Endothelial cell of umbilical vein (primary cell): ENCODE measurements at regions not wholly inside any gene's neighbourhood (a gene's known extent, or its start where the extent isn't known, plus 50 kb on each side); places are given as distances from the start of the nearest gene placed in this dataset.

ENCODE experiments used
- BruUV-seq: library from RNA; stranded (reverse); fragments of 400-500 nt; replicated peaks from 2 replicates; lab custom pipeline; 2021; lab: Mats Ljungman, UMichigan
- CTCF ChIA-PET: fragments of 300-600, 350-600 bp; sonication (Branson Sonifier 250); formaldehyde crosslinking; loops from one replicate; lab custom pipeline; 2021; ENCODE audit warnings: antibody characterized with exemption, inconsistent platforms; lab: Charles Lee
- POLR2A ChIA-PET: fragments of 300-600, 350-600 bp; sonication (Branson Sonifier 250); formaldehyde crosslinking; loops from one replicate; lab custom pipeline; 2021; ENCODE audit warnings: antibody characterized with exemption, inconsistent platforms; lab: Charles Lee
- DNase-seq: peaks from one replicate; pipeline ENCODE4 v3.0.0-alpha.2; 2011; ENCODE audit warnings: low read depth, low spot score
- FAIRE-seq: peaks from 2 replicates; lab custom pipeline; 2011; peaks lifted over from hg19 to GRCh38; lab: Jason Lieb, UNC
- H2AFZ ChIP-seq: 2 replicates; pipeline ENCODE4 v1.6.0; 2012; ENCODE audit warnings: low read depth, low read length, control low read depth, inconsistent platforms
- H3K27ac ChIP-seq: 2 replicates; pipeline ENCODE4 v1.5.1; 2011; ENCODE audit warnings: low read depth, mild to moderate bottlenecking, control low read depth, low read length, moderate library complexity; ENCODE audit not compliant: insufficient read depth
- H3K27me3 ChIP-seq, 2 experiments: 2 replicates each; pipeline versions ENCODE4 v1.6.0 to v1.6.1; 2011; ENCODE audit warnings: low read length in 2 of 2, mixed read lengths in 1 of 2; ENCODE audit not compliant: control insufficient read depth in 2 of 2, insufficient read depth in 2 of 2
- H3K36me3 ChIP-seq, 2 experiments: 2 replicates in 1 of 2; 3 replicates in 1 of 2; pipeline ENCODE4 v1.5.1; 2011; ENCODE audit warnings: low read length in 2 of 2, mild to moderate bottlenecking in 1 of 2, moderate library complexity in 1 of 2; ENCODE audit not compliant: control insufficient read depth in 2 of 2, insufficient read depth in 2 of 2; ENCODE audit errors: extremely low read depth in 1 of 2
- H3K4me1 ChIP-seq: 3 replicates; pipeline ENCODE4 v1.5.1; 2011; ENCODE audit warnings: mild to moderate bottlenecking, low read length; ENCODE audit not compliant: control insufficient read depth, insufficient read depth; ENCODE audit errors: extremely low read depth
- H3K4me2 ChIP-seq: 2 replicates; pipeline ENCODE4 v1.6.1; 2011; ENCODE audit warnings: low read length, control low read depth, mixed read lengths; ENCODE audit not compliant: insufficient read depth
- H3K4me3 ChIP-seq, 3 experiments: fragments of 200-600 bp in 1 of 3; sonication (generic), shearing (Covaris generic) in 1 of 3; replicated peaks in 1 of 3; 2 replicates each; pipeline ENCODE4 v1.5.1; 2011 to 2016; ENCODE audit warnings: control low read depth in 3 of 3, low read length in 3 of 3, mild to moderate bottlenecking in 2 of 3, inconsistent platforms in 1 of 3, low read depth in 1 of 3, moderate library complexity in 1 of 3; ENCODE audit not compliant: insufficient read depth in 1 of 3
- H3K79me2 ChIP-seq: 2 replicates; pipeline ENCODE4 v1.6.0; 2012; ENCODE audit warnings: low read length, inconsistent platforms; ENCODE audit not compliant: control insufficient read depth, insufficient read depth
- H3K9ac ChIP-seq: replicated peaks from 2 replicates; pipeline ENCODE3; 2011; ENCODE audit warnings: low read length, control low read depth; ENCODE audit not compliant: insufficient read depth; ENCODE audit errors: extremely low read depth
- H3K9me1 ChIP-seq: replicated peaks from 3 replicates; pipeline ENCODE4 v1.6.0; 2011; ENCODE audit warnings: mild to moderate bottlenecking, low read length; ENCODE audit not compliant: control insufficient read depth, insufficient read depth; ENCODE audit errors: extremely low read depth
- H3K9me3 ChIP-seq: replicated peaks from 2 replicates; pipeline ENCODE4 v1.5.1; 2012; ENCODE audit warnings: low read length, inconsistent platforms; ENCODE audit not compliant: control insufficient read depth, insufficient read depth
- H4K20me1 ChIP-seq: replicated peaks from 2 replicates; pipeline ENCODE3; 2011; ENCODE audit warnings: mild to moderate bottlenecking, low read length; ENCODE audit not compliant: control insufficient read depth, insufficient read depth; ENCODE audit errors: extremely low read depth
- CTCF ChIP-seq, 2 donors: IDR thresholded peaks; 1 replicate in 1 of 2; 2 replicates in 1 of 2; pipeline ENCODE4 v1.5.1; 2011; ENCODE audit warnings: low read length in 2 of 2, mild to moderate bottlenecking in 2 of 2, moderate library complexity in 2 of 2, control low read depth in 1 of 2, inconsistent platforms in 1 of 2, low read depth in 1 of 2; ENCODE audit not compliant: insufficient read depth in 1 of 2; ENCODE audit errors: extremely low read depth in 1 of 2
- EZH2 ChIP-seq: IDR thresholded peaks from 2 replicates; pipeline ENCODE4 v1.6.1; 2012; ENCODE audit warnings: borderline replicate concordance, low read depth, mild to moderate bottlenecking, moderate library complexity, low read length, inconsistent platforms; ENCODE audit not compliant: severe bottlenecking
- FOS ChIP-seq: IDR thresholded peaks from 2 replicates; pipeline ENCODE4 v1.6.1; 2011; ENCODE audit warnings: mild to moderate bottlenecking, low read length, moderate library complexity, borderline replicate concordance; ENCODE audit not compliant: insufficient read depth
- GATA2 ChIP-seq: IDR thresholded peaks from 2 replicates; pipeline ENCODE4 v1.7.0; 2011; ENCODE audit warnings: low read depth, mild to moderate bottlenecking, moderate library complexity, mixed read lengths, low read length; ENCODE audit not compliant: insufficient read length, insufficient read depth
- JUN ChIP-seq: IDR thresholded peaks from 2 replicates; pipeline ENCODE4 v1.6.1; 2011; ENCODE audit warnings: borderline replicate concordance, low read depth; ENCODE audit not compliant: insufficient read length, insufficient read depth
- MYC ChIP-seq: IDR thresholded peaks from one replicate; pipeline ENCODE4 v1.6.1; 2011; ENCODE audit warnings: mild to moderate bottlenecking, low read depth, low read length
- POLR2A ChIP-seq: IDR thresholded peaks from 2 replicates; pipeline ENCODE4 v1.6.1; 2012; ENCODE audit warnings: low read depth, mild to moderate bottlenecking, control low read depth, low read length
- POLR2AphosphoS5 ChIP-seq: IDR thresholded peaks from 2 replicates; pipeline ENCODE4 v1.6.1; 2012; ENCODE audit warnings: low read depth, mild to moderate bottlenecking, control low read depth, low read length, moderate library complexity; ENCODE audit not compliant: insufficient read depth
- dilution Hi-C: fragments of 300-500 bp; cut with MboI; formaldehyde crosslinking; loops from one replicate; pipeline ENCODE4 v1.15.0; 2019; ENCODE audit warnings: low sequenced_read_pairs; ENCODE audit not compliant: extremely low pct_ligation_motif_present
- intact Hi-C: fragments of 100-400 bp; cut with micrococcal nuclease; formaldehyde crosslinking; loops from one replicate; pipeline ENCODE4 v1.10.0; 2022
- TF ChIP-seq, protein P1 (sequence below): IDR thresholded peaks from 2 replicates; pipeline ENCODE4 v1.6.1; 2011; ENCODE audit not compliant: insufficient read depth, insufficient read length

GRCh38 chr5:88116396-88116795 is 152.2 kb downstream of the TMEM161B start:
- no peak for DNase-seq
- FAIRE-seq, result no peak
- BruUV-seq, result no TSS peak
- H4K20me1 ChIP-seq, result no peaks in the 10 kb centered on the region
- no peak for TF ChIP-seq EZH2
- TF ChIP-seq MYC, result no peak
- TF ChIP-seq CTCF (IDR thresholded peaks at IDR 0.05; ENCODE audit: extremely low read depth in 1 of 2, insufficient read depth in 1 of 2, low read depth in 1 of 2, low read length in 2 of 2), result no peak
- no peak for TF ChIP-seq POLR2AphosphoS5
- no peak for TF ChIP-seq GATA2
- TF ChIP-seq, protein P1, sequence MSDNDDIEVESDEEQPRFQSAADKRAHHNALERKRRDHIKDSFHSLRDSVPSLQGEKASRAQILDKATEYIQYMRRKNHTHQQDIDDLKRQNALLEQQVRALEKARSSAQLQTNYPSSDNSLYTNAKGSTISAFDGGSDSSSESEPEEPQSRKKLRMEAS, result no peak
- TF ChIP-seq JUN, result no peak
- TF ChIP-seq POLR2A, result no peak
- no peak for TF ChIP-seq FOS
- no peak overlapping the region for H3K4me3 ChIP-seq
- no peaks in the 10 kb centered on the region for H3K9me1 ChIP-seq
- CTCF ChIA-PET, result interaction anchor here (1.2 kb wide), 1 partner anchor 574 kb away, joined by 3 read pairs; no protein-coding TSS in a partner anchor
- no peaks in the 10 kb centered on the region for H3K79me2 ChIP-seq
- H3K9ac ChIP-seq, result no peak overlapping the region
- no peak overlapping the region for H3K4me2 ChIP-seq
- H3K9me3 ChIP-seq, result no peaks in the 10 kb centered on the region
- dilution Hi-C loops, result no loop called here
- H3K27me3 ChIP-seq, result no peaks in the 10 kb centered on the region
- POLR2A ChIA-PET, result no interaction called here
- intact Hi-C loops, result no loop called here
- no peak overlapping the region for H3K27ac ChIP-seq
- H3K36me3 ChIP-seq, result no peaks in the 10 kb centered on the region
- H3K4me1 ChIP-seq, result no peaks in the 10 kb centered on the region
- H2AFZ ChIP-seq, result no peak overlapping the region
